Heart left ventricle (tissue), 13 donors: ENCODE measurements at regions not wholly inside any gene's neighbourhood (a gene's known extent, or its start where the extent isn't known, plus 50 kb on each side); places are given as distances from the start of the nearest gene placed in this dataset.

ENCODE experiments used
- CTCF ChIP-seq, 12 donors: fragments of 200-600 bp; sonication (generic) in 4 of 12; IDR thresholded peaks; one replicate each; pipeline versions ENCODE4 v1.5.0 to v1.8.0; 2018 to 2022; ENCODE audit warnings: antibody characterized with exemption in 12 of 12, mild to moderate bottlenecking in 5 of 12
- POLR2A ChIP-seq, 2 donors: fragments of 450-650 bp; IDR thresholded peaks; one replicate each; pipeline ENCODE4 v1.6.1; 2017; ENCODE audit warnings: antibody characterized with exemption in 2 of 2, mild to moderate bottlenecking in 2 of 2, moderate library complexity in 2 of 2
- donor health status: ischemic (EF 13 %, LVEDD 7.1; RV severe dilation, severe dysfunction).
- donor health status: DM: no; HTN: yes; CAD: no.
- donor health status: DM: no; HTN: no; CAD: no.
- donor health status: ischemic (EF 25% LVEDD 6.9; RV normal size, moderate dysfunction).
- donor health status: ischemic (EF 25% LVEDD 5.7; RV mildly dilated, moderate dysfunction).
- donor health status: ischemic (EF 35%, LVEDD 5.7; RV mildly dilated, moderate dysfunction).
- donor health status: nonischemic (EF 11% LVEDD 7.7; RV severe dilation, severe dysfunction).
- donor health status: DM: yes; HTN: yes; CAD: no.
- donor health status: PGD.
- donor health status: ischemic (EF 29% LVEDD 5.4; RV normal size, mild dysfunction).
- donor health status: nonischemic (EF 23%, LVEDD 6.1; RV moderate dilation, normal function).

DNA sequence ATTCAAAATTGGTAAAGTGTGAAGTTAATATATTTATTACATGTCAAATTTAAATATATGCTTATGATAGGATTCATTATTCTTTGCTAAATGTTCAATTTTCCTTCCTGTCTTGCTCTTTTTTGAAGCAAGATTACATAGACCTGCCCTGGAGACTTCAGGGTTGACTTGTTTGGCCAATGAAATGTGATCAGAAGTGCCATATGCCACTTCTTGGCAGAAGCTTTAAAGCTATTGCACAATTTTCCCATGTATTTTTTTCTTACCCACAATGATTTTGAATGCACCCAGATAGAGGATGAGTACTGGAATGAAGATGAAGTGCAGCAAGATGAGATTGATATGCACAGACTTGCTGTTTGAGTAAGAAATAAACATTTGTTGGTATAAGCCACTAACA, 406.3 kb upstream of the BCHE start:
- TF ChIP-seq CTCF (IDR thresholded peaks at IDR 0.05) (no peak), POLR2A (IDR thresholded peaks at IDR 0.05) (no peak)
